DND-41 (cell line): ENCODE measurements at regions not wholly inside any gene's neighbourhood (a gene's known extent, or its start where the extent isn't known, plus 50 kb on each side); places are given as distances from the start of the nearest gene placed in this dataset.

Source experiments
- EZH2 ChIP-seq: IDR thresholded peaks from 3 replicates; pipeline ENCODE4 v1.6.1; 2012; ENCODE audit warnings: borderline replicate concordance, low read depth, mild to moderate bottlenecking, moderate library complexity, low read length, inconsistent platforms; ENCODE audit not compliant: severe bottlenecking
- TF ChIP-seq, protein P1 (sequence below): IDR thresholded peaks from 2 replicates; pipeline ENCODE4 v1.5.1; 2012; ENCODE audit warnings: borderline replicate concordance, low read length, moderate library complexity, mild to moderate bottlenecking; ENCODE audit not compliant: poor library complexity, severe bottlenecking; ENCODE audit errors: extremely low read depth

DNA sequence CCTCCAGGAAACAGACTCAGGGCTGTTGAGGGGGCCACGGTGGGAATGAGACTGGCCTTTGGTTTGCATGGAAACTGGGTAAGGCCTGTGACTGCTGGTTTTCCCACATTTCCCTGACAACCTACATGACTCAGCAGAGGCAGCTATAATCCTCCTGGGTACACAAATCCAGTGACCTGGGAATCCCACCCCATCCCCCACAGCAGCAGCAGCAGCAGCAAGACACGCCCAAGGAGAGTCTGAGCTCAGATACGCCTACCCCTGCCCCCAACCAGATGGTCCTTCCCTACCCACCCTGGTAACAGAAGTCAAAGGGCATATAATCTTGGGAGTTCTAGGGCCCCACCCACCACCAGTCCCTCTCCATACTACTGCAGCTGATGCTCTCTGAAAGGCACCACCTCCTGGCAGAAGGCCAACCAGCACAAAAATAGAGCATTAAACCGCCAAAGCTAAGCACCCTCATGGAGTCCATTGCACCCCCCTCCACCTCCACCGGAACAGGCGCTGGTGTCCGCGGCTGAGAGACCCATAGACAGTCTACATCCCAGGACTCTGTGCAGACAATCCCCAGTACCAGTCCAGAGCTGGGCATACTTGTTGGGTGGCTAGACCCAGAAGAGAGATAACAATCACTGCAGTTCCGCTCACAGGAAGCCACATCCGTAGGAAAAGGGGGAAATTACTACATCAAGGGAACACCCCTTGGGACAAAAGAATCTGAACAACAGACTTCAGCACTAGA, 237.2 kb upstream of the SPRY2 start:
- no peak for TF ChIP-seq EZH2
- TF ChIP-seq, protein P1, sequence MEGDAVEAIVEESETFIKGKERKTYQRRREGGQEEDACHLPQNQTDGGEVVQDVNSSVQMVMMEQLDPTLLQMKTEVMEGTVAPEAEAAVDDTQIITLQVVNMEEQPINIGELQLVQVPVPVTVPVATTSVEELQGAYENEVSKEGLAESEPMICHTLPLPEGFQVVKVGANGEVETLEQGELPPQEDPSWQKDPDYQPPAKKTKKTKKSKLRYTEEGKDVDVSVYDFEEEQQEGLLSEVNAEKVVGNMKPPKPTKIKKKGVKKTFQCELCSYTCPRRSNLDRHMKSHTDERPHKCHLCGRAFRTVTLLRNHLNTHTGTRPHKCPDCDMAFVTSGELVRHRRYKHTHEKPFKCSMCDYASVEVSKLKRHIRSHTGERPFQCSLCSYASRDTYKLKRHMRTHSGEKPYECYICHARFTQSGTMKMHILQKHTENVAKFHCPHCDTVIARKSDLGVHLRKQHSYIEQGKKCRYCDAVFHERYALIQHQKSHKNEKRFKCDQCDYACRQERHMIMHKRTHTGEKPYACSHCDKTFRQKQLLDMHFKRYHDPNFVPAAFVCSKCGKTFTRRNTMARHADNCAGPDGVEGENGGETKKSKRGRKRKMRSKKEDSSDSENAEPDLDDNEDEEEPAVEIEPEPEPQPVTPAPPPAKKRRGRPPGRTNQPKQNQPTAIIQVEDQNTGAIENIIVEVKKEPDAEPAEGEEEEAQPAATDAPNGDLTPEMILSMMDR, result no peak
